K562 (cell line): ENCODE measurements at regions not wholly inside any gene's neighbourhood (a gene's known extent, or its start where the extent isn't known, plus 50 kb on each side); places are given as distances from the start of the nearest gene placed in this dataset.

Experiments used
- ARID1B ChIP-seq: fragments of 450-650 bp; IDR thresholded peaks from 2 replicates; pipeline ENCODE4 v1.6.1; 2016; ENCODE audit warnings: antibody characterized with exemption, mild to moderate bottlenecking, inconsistent platforms
- ATF4 ChIP-seq: fragments of 450-650 bp; formaldehyde crosslinking; IDR thresholded peaks from 2 replicates; pipeline ENCODE4 v1.4.0; 2022; ENCODE audit warnings: mild to moderate bottlenecking, moderate library complexity
- BRD9 ChIP-seq: fragments of 450-650 bp; IDR thresholded peaks from 2 replicates; pipeline ENCODE4 v1.6.1; 2018; ENCODE audit warnings: low read depth; ENCODE audit not compliant: partially characterized antibody
- C11orf30 ChIP-seq: fragments of 450-650 bp; IDR thresholded peaks from 2 replicates; pipeline ENCODE4 v1.6.1; 2016; ENCODE audit warnings: low read depth, mild to moderate bottlenecking
- CCAR2 ChIP-seq: fragments of 200-400 bp; formaldehyde crosslinking; IDR thresholded peaks from 2 replicates; pipeline ENCODE4 v1.6.1; 2017; ENCODE audit warnings: mild to moderate bottlenecking, low read depth, low read length
- CCNT2 ChIP-seq: IDR thresholded peaks from 2 replicates; pipeline ENCODE4 v1.6.1; 2011; ENCODE audit warnings: borderline replicate concordance, low read depth, mild to moderate bottlenecking, moderate library complexity, mixed read lengths, low read length; ENCODE audit not compliant: insufficient read length; ENCODE audit errors: extremely low read depth
- CEBPB ChIP-seq: fragments of 450-650 bp; IDR thresholded peaks from 2 replicates; pipeline ENCODE4 v1.6.1; 2016; ENCODE audit warnings: missing genetic modification characterization, missing compliant biosample characterization
- DACH1 ChIP-seq: fragments of 450-650 bp; IDR thresholded peaks from 2 replicates; pipeline ENCODE4 v1.6.1; 2018; ENCODE audit not compliant: partially characterized antibody
- ETV5 ChIP-seq: sonication (generic); formaldehyde crosslinking; IDR thresholded peaks from 2 replicates; pipeline ENCODE4 v1.4.0; 2020; ENCODE audit warnings: low read depth, mild to moderate bottlenecking, missing genetic modification reagents
- EWSR1 ChIP-seq: fragments of 450-650 bp; IDR thresholded peaks from 2 replicates; pipeline ENCODE4 v1.6.1; 2018; ENCODE audit warnings: borderline replicate concordance, mild to moderate bottlenecking, low read depth, moderate library complexity; ENCODE audit not compliant: partially characterized antibody
- FOXA3 ChIP-seq, 2 experiments: fragments of 450-650 bp in 1 of 2; sonication (generic) in 1 of 2; formaldehyde crosslinking; IDR thresholded peaks in 1 of 2; conservative IDR thresholded peaks in 1 of 2; 2 replicates each; pipeline versions ENCODE4 v1.4.0 to v1.8.0; 2020 to 2022; ENCODE audit warnings: mild to moderate bottlenecking in 2 of 2, missing genetic modification reagents in 1 of 2
- GABPB2 ChIP-seq: fragments of 250-450 bp; sonication (Bioruptor Pico); conservative IDR thresholded peaks from 2 replicates; pipeline ENCODE4 v1.5.1; 2021; ENCODE audit warnings: mild to moderate bottlenecking
- NFE2 ChIP-seq: IDR thresholded peaks from 2 replicates; pipeline ENCODE4 v1.6.1; 2014; ENCODE audit warnings: antibody characterized with exemption, low read depth
- NONO ChIP-seq, 2 experiments: fragments of 200-400 bp in 1 of 2; fragments of 450-650 bp in 1 of 2; formaldehyde crosslinking in 1 of 2; IDR thresholded peaks; 2 replicates each; pipeline ENCODE4 v1.6.1; 2017; ENCODE audit warnings: low read depth in 2 of 2, mild to moderate bottlenecking in 2 of 2, moderate library complexity in 2 of 2, low read length in 1 of 2
- RB1 ChIP-seq: fragments of 450-650 bp; IDR thresholded peaks from 2 replicates; pipeline ENCODE4 v1.6.1; 2017; ENCODE audit warnings: low read depth, mild to moderate bottlenecking
- SMC3 ChIP-seq: conservative IDR thresholded peaks from 2 replicates; pipeline ENCODE4 v1.6.1; 2011; ENCODE audit warnings: low read depth, low read length, improper control_type of control experiment; ENCODE audit not compliant: insufficient read depth
- SRF ChIP-seq, 2 experiments: fragments of 250-450, 450-650 bp in 1 of 2; sonication (Bioruptor Pico) in 1 of 2; sonication (generic) in 1 of 2; formaldehyde crosslinking; IDR thresholded peaks; 2 replicates each; pipeline versions ENCODE4 v1.5.0 to v1.5.1; 2020 to 2022; ENCODE audit warnings: mild to moderate bottlenecking in 1 of 2, missing genetic modification reagents in 1 of 2
- SRSF9 ChIP-seq: fragments of 200-400 bp; formaldehyde crosslinking; IDR thresholded peaks from 2 replicates; pipeline ENCODE4 v1.6.1; 2017; ENCODE audit warnings: low read depth, low read length, borderline replicate concordance
- TAL1 ChIP-seq: fragments of 450-650 bp; IDR thresholded peaks from 2 replicates; pipeline ENCODE4 v1.6.1; 2016; ENCODE audit warnings: mild to moderate bottlenecking
- TEAD4 ChIP-seq, 2 experiments: sonication (generic) in 1 of 2; formaldehyde crosslinking in 1 of 2; IDR thresholded peaks; 2 replicates each; pipeline versions ENCODE4 v1.6.1 to v1.8.0; 2012 to 2022; ENCODE audit warnings: borderline replicate concordance in 1 of 2, inconsistent platforms in 1 of 2, low read length in 1 of 2, mild to moderate bottlenecking in 1 of 2, missing genetic modification reagents in 1 of 2
- ZNF175 ChIP-seq: fragments of 200-800 bp; sonication (Bioruptor generic); IDR thresholded peaks from 2 replicates; pipeline ENCODE4 v1.6.1; 2016; ENCODE audit warnings: low read depth, mild to moderate bottlenecking, missing genetic modification characterization, missing compliant biosample characterization
- ZNF644 ChIP-seq: fragments of 200-800 bp; sonication (Bioruptor generic); IDR thresholded peaks from 2 replicates; pipeline ENCODE4 v1.6.1; 2016; ENCODE audit warnings: low read depth, missing genetic modification characterization, missing compliant biosample characterization
- ZNF699 ChIP-seq: fragments of 250-450 bp; sonication (Bioruptor Pico); IDR thresholded peaks from 2 replicates; pipeline ENCODE4 v1.8.0; 2021; ENCODE audit warnings: mild to moderate bottlenecking, moderate library complexity; ENCODE audit not compliant: insufficient replicate concordance
- ZNF707 ChIP-seq: fragments of 250-450 bp; sonication (Bioruptor Pico); conservative IDR thresholded peaks from 2 replicates; pipeline ENCODE4 v1.8.0; 2022; ENCODE audit warnings: inconsistent platforms, mild to moderate bottlenecking, moderate library complexity
- TF ChIP-seq, protein P1 (sequence below): fragments of 450-650 bp; conservative IDR thresholded peaks from 2 replicates; pipeline ENCODE4 v1.6.1; 2016; ENCODE audit warnings: missing genetic modification characterization, low read depth, mild to moderate bottlenecking, missing compliant biosample characterization, moderate library complexity
- TF ChIP-seq, protein P2 (sequence below), 3 experiments: IDR thresholded peaks in 2 of 3; conservative IDR thresholded peaks in 1 of 3; 2 replicates each; pipeline ENCODE4 v1.5.1; 2011 to 2012; ENCODE audit warnings: low read length in 3 of 3, mild to moderate bottlenecking in 3 of 3, control low read depth in 2 of 3, improper control_type of control experiment in 1 of 3, inconsistent platforms in 1 of 3, low read depth in 1 of 3, mixed read lengths in 1 of 3, moderate library complexity in 1 of 3; ENCODE audit not compliant: insufficient read depth in 2 of 3

DNA sequence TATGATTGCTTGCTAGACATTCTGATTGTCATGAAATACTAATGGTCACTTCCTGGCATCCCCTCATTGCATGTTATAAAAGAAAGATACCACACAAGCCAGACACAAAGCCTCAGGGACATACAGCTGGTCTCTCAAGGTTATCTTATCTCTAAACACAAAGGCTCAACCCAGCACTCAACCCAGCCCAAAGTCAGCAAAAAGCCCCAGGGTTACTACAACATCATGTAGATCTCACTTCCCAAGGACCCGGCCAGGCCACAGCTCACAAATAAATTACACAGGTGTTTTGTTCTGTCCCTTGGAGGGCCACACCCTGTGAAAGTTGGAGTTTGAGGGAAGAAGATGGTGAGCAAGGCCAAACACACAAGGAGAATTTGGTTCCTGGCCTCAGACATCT lies 109.7 kb upstream of the BARHL2 start (continued):
- TF ChIP-seq, protein P1, sequence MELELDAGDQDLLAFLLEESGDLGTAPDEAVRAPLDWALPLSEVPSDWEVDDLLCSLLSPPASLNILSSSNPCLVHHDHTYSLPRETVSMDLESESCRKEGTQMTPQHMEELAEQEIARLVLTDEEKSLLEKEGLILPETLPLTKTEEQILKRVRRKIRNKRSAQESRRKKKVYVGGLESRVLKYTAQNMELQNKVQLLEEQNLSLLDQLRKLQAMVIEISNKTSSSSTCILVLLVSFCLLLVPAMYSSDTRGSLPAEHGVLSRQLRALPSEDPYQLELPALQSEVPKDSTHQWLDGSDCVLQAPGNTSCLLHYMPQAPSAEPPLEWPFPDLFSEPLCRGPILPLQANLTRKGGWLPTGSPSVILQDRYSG (tag): no peak
- TF ChIP-seq TEAD4 (IDR thresholded peaks at IDR 0.05; ENCODE audit: low read length): 0 out of 2 replicates have a peak, but pooled peaks have one; percentile 37
- no peak for TF ChIP-seq TEAD4 (CRISPR knock-in tag; IDR thresholded peaks at IDR 0.05; ENCODE audit: borderline replicate concordance)
- TF ChIP-seq ATF4 (CRISPR knock-in tag): no peak
- peak; percentile 54 for TF ChIP-seq ARID1B
- TF ChIP-seq ZNF707 (CRISPR knock-in tag): no peak
- no peak for TF ChIP-seq NFE2
- TF ChIP-seq ZNF175 (CRISPR knock-in tag): no peak
- no peak for TF ChIP-seq FOXA3 (CRISPR knock-in tag; conservative IDR thresholded peaks at IDR 0.05 in 1 of 2, IDR thresholded peaks at IDR 0.05 in 1 of 2)
- TF ChIP-seq SMC3: no peak
- no peak for TF ChIP-seq ZNF644 (tag)
- no peak for TF ChIP-seq SRF (CRISPR knock-in tag; IDR thresholded peaks at IDR 0.05)
- peak; percentile 9 for TF ChIP-seq DACH1
- TF ChIP-seq CEBPB (tag): no peak
- TF ChIP-seq BRD9: no peak
- TF ChIP-seq GABPB2: no peak
- no peak for TF ChIP-seq SRSF9
- TF ChIP-seq EWSR1: no peak
- TF ChIP-seq C11orf30: no peak
- TF ChIP-seq CCAR2: no peak
- peak; percentile 52; the same call in 1 of the 2 replicates for TF ChIP-seq TAL1
- TF ChIP-seq ZNF699 (CRISPR knock-in tag): no peak
- TF ChIP-seq RB1: no peak
- TF ChIP-seq, protein P2, sequence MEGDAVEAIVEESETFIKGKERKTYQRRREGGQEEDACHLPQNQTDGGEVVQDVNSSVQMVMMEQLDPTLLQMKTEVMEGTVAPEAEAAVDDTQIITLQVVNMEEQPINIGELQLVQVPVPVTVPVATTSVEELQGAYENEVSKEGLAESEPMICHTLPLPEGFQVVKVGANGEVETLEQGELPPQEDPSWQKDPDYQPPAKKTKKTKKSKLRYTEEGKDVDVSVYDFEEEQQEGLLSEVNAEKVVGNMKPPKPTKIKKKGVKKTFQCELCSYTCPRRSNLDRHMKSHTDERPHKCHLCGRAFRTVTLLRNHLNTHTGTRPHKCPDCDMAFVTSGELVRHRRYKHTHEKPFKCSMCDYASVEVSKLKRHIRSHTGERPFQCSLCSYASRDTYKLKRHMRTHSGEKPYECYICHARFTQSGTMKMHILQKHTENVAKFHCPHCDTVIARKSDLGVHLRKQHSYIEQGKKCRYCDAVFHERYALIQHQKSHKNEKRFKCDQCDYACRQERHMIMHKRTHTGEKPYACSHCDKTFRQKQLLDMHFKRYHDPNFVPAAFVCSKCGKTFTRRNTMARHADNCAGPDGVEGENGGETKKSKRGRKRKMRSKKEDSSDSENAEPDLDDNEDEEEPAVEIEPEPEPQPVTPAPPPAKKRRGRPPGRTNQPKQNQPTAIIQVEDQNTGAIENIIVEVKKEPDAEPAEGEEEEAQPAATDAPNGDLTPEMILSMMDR (IDR thresholded peaks at IDR 0.05 in 2 of 3, conservative IDR thresholded peaks at IDR 0.05 in 1 of 3; ENCODE audit: insufficient read depth in 2 of 3, low read depth in 1 of 3, low read length in 3 of 3): no peak
- no peak for TF ChIP-seq ETV5
- no peak for TF ChIP-seq NONO (IDR thresholded peaks at IDR 0.05; ENCODE audit: low read depth in 2 of 2, low read length in 1 of 2)
- no peak for TF ChIP-seq CCNT2
